Trophoblast cell (in vitro differentiated cells and primary cell): ENCODE measurements at regions not wholly inside any gene's neighbourhood (a gene's known extent, or its start where the extent isn't known, plus 50 kb on each side); places are given as distances from the start of the nearest gene placed in this dataset.

Source experiments
- DNase-seq, 2 donors: peaks; one replicate each; pipeline ENCODE4 v3.0.0-alpha.2; 2016
- H2AFZ ChIP-seq: 2 replicates; pipeline ENCODE4 v1.6.1; 2013; ENCODE audit warnings: low read length, moderate library complexity, mild to moderate bottlenecking; ENCODE audit not compliant: insufficient read depth, poor library complexity
- H2AK5ac ChIP-seq: 2 replicates; pipeline ENCODE4 v1.6.1; 2013; ENCODE audit warnings: mild to moderate bottlenecking, low read length
- H2BK120ac ChIP-seq: 2 replicates; pipeline ENCODE4 v1.6.1; 2013; ENCODE audit warnings: low read length, mild to moderate bottlenecking, moderate library complexity; ENCODE audit not compliant: insufficient read depth, poor library complexity
- H2BK12ac ChIP-seq: 2 replicates; pipeline ENCODE4 v1.6.1; 2013; ENCODE audit warnings: mild to moderate bottlenecking, low read length, moderate library complexity
- H2BK5ac ChIP-seq: 2 replicates; pipeline ENCODE4 v1.6.1; 2013; ENCODE audit warnings: low read length, low read depth, moderate library complexity, mild to moderate bottlenecking; ENCODE audit not compliant: poor library complexity
- H3K14ac ChIP-seq: 2 replicates; pipeline ENCODE4 v1.6.1; 2013; ENCODE audit warnings: mild to moderate bottlenecking, low read length
- H3K18ac ChIP-seq: 2 replicates; pipeline ENCODE4 v1.6.1; 2013; ENCODE audit warnings: mild to moderate bottlenecking, low read length
- H3K23ac ChIP-seq: 2 replicates; pipeline ENCODE4 v1.6.1; 2013; ENCODE audit warnings: low read length
- H3K27ac ChIP-seq: 2 replicates; pipeline ENCODE4 v1.5.1; 2013; ENCODE audit warnings: low read depth, mild to moderate bottlenecking, inconsistent platforms, low read length, moderate library complexity
- H3K27me3 ChIP-seq: 2 replicates; pipeline ENCODE4 v1.6.1; 2013; ENCODE audit warnings: inconsistent platforms, mild to moderate bottlenecking, low read length, moderate library complexity; ENCODE audit not compliant: insufficient read depth
- H3K36me3 ChIP-seq, 2 experiments: 1 replicate in 1 of 2; 2 replicates in 1 of 2; pipeline ENCODE4 v1.6.1; 2013; ENCODE audit warnings: low read length in 2 of 2, mild to moderate bottlenecking in 2 of 2, moderate library complexity in 1 of 2; ENCODE audit not compliant: insufficient read depth in 2 of 2, control insufficient read depth in 1 of 2
- H3K4ac ChIP-seq: 2 replicates; pipeline ENCODE4 v1.6.1; 2013; ENCODE audit warnings: low read depth, mild to moderate bottlenecking, low read length, moderate library complexity
- H3K4me1 ChIP-seq, 2 experiments: 1 replicate in 1 of 2; 2 replicates in 1 of 2; pipeline ENCODE4 v1.6.1; 2013; ENCODE audit warnings: low read length in 2 of 2, mild to moderate bottlenecking in 2 of 2, moderate library complexity in 1 of 2; ENCODE audit not compliant: insufficient read depth in 2 of 2, control insufficient read depth in 1 of 2
- H3K4me2 ChIP-seq: 2 replicates; pipeline ENCODE4 v1.6.1; 2013; ENCODE audit warnings: inconsistent platforms, mild to moderate bottlenecking, low read length, moderate library complexity
- H3K4me3 ChIP-seq: 2 replicates; pipeline ENCODE4 v1.5.1; 2013; ENCODE audit warnings: mild to moderate bottlenecking, low read depth, low read length, inconsistent platforms
- H3K79me1 ChIP-seq: one replicate; pipeline ENCODE4 v1.6.1; 2013; ENCODE audit warnings: low read length
- H3K79me2 ChIP-seq: 2 replicates; pipeline ENCODE4 v1.6.1; 2013; ENCODE audit warnings: low read length, mild to moderate bottlenecking; ENCODE audit not compliant: control insufficient read depth, insufficient read depth, poor library complexity
- H3K9ac ChIP-seq: 2 replicates; pipeline ENCODE4 v1.6.1; 2013; ENCODE audit warnings: mild to moderate bottlenecking, low read length
- H3K9me3 ChIP-seq: 2 replicates; pipeline ENCODE4 v1.6.1; 2013; ENCODE audit warnings: low read depth, mild to moderate bottlenecking, control low read depth, inconsistent platforms, low read length; ENCODE audit not compliant: insufficient read depth
- H4K12ac ChIP-seq: 2 replicates; pipeline ENCODE4 v1.6.1; 2013; ENCODE audit warnings: low read depth, mild to moderate bottlenecking, low read length, moderate library complexity
- H4K8ac ChIP-seq: 2 replicates; pipeline ENCODE4 v1.6.1; 2013; ENCODE audit warnings: low read depth, mild to moderate bottlenecking, low read length, moderate library complexity
- H4K91ac ChIP-seq: one replicate; pipeline ENCODE4 v1.6.1; 2013; ENCODE audit warnings: low read depth, mild to moderate bottlenecking, low read length, moderate library complexity
- WGBS: extraction: QIAGEN DNeasy Blood & Tissue Kit; methylation state at CpG from one replicate; pipeline ENCODE4 v1.1.7; 2013; ENCODE audit warnings: missing lambda C conversion rate; ENCODE audit not compliant: insufficient read length, insufficient coverage; ENCODE audit errors: extremely low coverage; 5-methylcytosine and 5-hydroxymethylcytosine counted together

- H3K14ac ChIP-seq, result no peak overlapping the region
- H4K91ac ChIP-seq, result no peak overlapping the region
- WGBS, result no CpG with 5 or more reads among the region's 1 CpG
- H4K8ac ChIP-seq, result no peak overlapping the region
- no peak overlapping the region for H3K4ac ChIP-seq
- no peak overlapping the region for H4K12ac ChIP-seq
- H3K23ac ChIP-seq, result no peak overlapping the region
- no peak overlapping the region for H3K4me3 ChIP-seq
- no peak overlapping the region for H3K9ac ChIP-seq
- no peaks in the 10 kb centered on the region for H3K79me1 ChIP-seq
- no peak overlapping the region for H2BK12ac ChIP-seq
- no peaks in the 10 kb centered on the region for H3K4me1 ChIP-seq
- no peaks in the 10 kb centered on the region for H3K36me3 ChIP-seq
- no peak for DNase-seq
- no peak overlapping the region for H3K27ac ChIP-seq
- H3K9me3 ChIP-seq, result peaks cover 2% of the 10 kb centered on the region
- H2AFZ ChIP-seq, result no peak overlapping the region
- H2BK5ac ChIP-seq, result no peak overlapping the region
- H3K27me3 ChIP-seq, result no peaks in the 10 kb centered on the region
- no peak overlapping the region for H2BK120ac ChIP-seq
- H2AK5ac ChIP-seq, result no peak overlapping the region
- H3K4me2 ChIP-seq, result no peak overlapping the region
- H3K79me2 ChIP-seq, result no peaks in the 10 kb centered on the region
- H3K18ac ChIP-seq, result no peak overlapping the region
Observed at GRCh38 chr21:35348686-35349085, 299.6 kb upstream of the RUNX1 start.

GRCh38 chr21:35346697-35347096 lies 297.6 kb upstream of the RUNX1 start:
- H3K9ac ChIP-seq, result no peak overlapping the region
- no peaks in the 10 kb centered on the region for H3K79me2 ChIP-seq
- H2BK12ac ChIP-seq, result no peak overlapping the region
- no peak overlapping the region for H3K14ac ChIP-seq
- no peaks in the 10 kb centered on the region for H3K4me1 ChIP-seq
- no peak overlapping the region for H2BK5ac ChIP-seq
- no peak overlapping the region for H3K4me3 ChIP-seq
- no peak overlapping the region for H2AK5ac ChIP-seq
- no peaks in the 10 kb centered on the region for H3K79me1 ChIP-seq
- no peak overlapping the region for H2BK120ac ChIP-seq
- WGBS, result no CpG with 5 or more reads among the region's 4 CpGs
- H3K4ac ChIP-seq, result no peak overlapping the region
- H4K91ac ChIP-seq, result no peak overlapping the region
- no peak overlapping the region for H3K18ac ChIP-seq
- no peak overlapping the region for H3K27ac ChIP-seq
- no peak overlapping the region for H2AFZ ChIP-seq
- no peak overlapping the region for H4K8ac ChIP-seq
- H3K27me3 ChIP-seq, result no peaks in the 10 kb centered on the region
- H3K23ac ChIP-seq, result no peak overlapping the region
- H3K4me2 ChIP-seq, result no peak overlapping the region
- H4K12ac ChIP-seq, result no peak overlapping the region
- no peaks in the 10 kb centered on the region for H3K36me3 ChIP-seq
- H3K9me3 ChIP-seq, result peaks cover 2% of the 10 kb centered on the region
- peak; percentile 23 to 44 for DNase-seq

DNA sequence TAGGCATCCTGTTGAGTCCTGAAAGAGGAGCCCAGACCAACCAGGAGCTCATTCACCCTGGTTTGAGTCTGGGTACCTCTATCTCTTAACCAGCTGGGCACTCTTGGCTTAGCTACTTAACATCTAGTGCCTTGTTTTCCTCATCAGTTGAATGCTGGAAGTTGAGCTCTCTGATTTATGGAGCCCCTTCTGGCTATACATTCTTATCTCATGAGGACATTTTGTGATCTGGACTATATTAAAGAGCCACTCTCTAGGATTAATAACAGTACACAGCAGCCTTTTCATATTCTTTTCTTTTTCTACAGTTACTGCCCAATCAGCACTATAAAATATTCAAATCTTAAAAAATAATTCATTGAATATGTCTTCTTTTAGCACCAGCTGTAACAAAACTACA lies 296.9 kb upstream of the RUNX1 start:
- no peak overlapping the region for H3K4ac ChIP-seq
- no peak overlapping the region for H3K23ac ChIP-seq
- no peak overlapping the region for H2BK120ac ChIP-seq
- no peak overlapping the region for H4K91ac ChIP-seq
- no peak overlapping the region for H2BK12ac ChIP-seq
- no peak for DNase-seq
- H2AFZ ChIP-seq, result no peak overlapping the region
- H3K27ac ChIP-seq, result no peak overlapping the region
- H3K27me3 ChIP-seq, result no peaks in the 10 kb centered on the region
- H2BK5ac ChIP-seq, result no peak overlapping the region
- H3K9me3 ChIP-seq, result peaks cover 2% of the 10 kb centered on the region
- H3K9ac ChIP-seq, result no peak overlapping the region
- no peak overlapping the region for H4K8ac ChIP-seq
- H4K12ac ChIP-seq, result no peak overlapping the region
- no peaks in the 10 kb centered on the region for H3K79me2 ChIP-seq
- H3K4me3 ChIP-seq, result no peak overlapping the region
- no peaks in the 10 kb centered on the region for H3K4me1 ChIP-seq
- no peak overlapping the region for H3K4me2 ChIP-seq
- H3K14ac ChIP-seq, result no peak overlapping the region
- H2AK5ac ChIP-seq, result no peak overlapping the region
- no peaks in the 10 kb centered on the region for H3K36me3 ChIP-seq
- H3K18ac ChIP-seq, result no peak overlapping the region
- no peaks in the 10 kb centered on the region for H3K79me1 ChIP-seq

GRCh38 chr21:35344582-35344981 lies 295.5 kb upstream of the RUNX1 start:
- Histone ChIP-seq H3K4me1 (no peaks in the 10 kb centered on the region), H2BK12ac (no peak overlapping the region), H3K27me3 (no peaks in the 10 kb centered on the region), H3K4ac (no peak overlapping the region), H4K91ac (no peak overlapping the region), H2AFZ (no peak overlapping the region), H2BK120ac (no peak overlapping the region), H3K4me2 (no peak overlapping the region), H3K4me3 (no peak overlapping the region), H4K12ac (no peak overlapping the region), H3K9me3 (no peaks in the 10 kb centered on the region), H3K36me3 (no peaks in the 10 kb centered on the region), H3K27ac (no peak overlapping the region), H2AK5ac (no peak overlapping the region), H3K79me2 (no peaks in the 10 kb centered on the region), H3K18ac (no peak overlapping the region), H3K9ac (no peak overlapping the region), H3K14ac (no peak overlapping the region), H3K79me1 (no peaks in the 10 kb centered on the region), H3K23ac (no peak overlapping the region), H4K8ac (no peak overlapping the region), H2BK5ac (no peak overlapping the region)
- WGBS, result no CpG with 5 or more reads among the region's 4 CpGs
- DNase-seq, result no peak
